MCF 10A (cell line): ENCODE measurements at regions not wholly inside any gene's neighbourhood (a gene's known extent, or its start where the extent isn't known, plus 50 kb on each side); places are given as distances from the start of the nearest gene placed in this dataset.
"Not testable (repeated sequence)": the region's sequence is repeated elsewhere in the genome, so short reads cannot be mapped to it uniquely, and the experiment has no call there.

ENCODE experiments used
- BruUV-seq: library from RNA; stranded (reverse); fragments of 400-500 nt; replicated peaks from 2 replicates; lab custom pipeline; 2021; lab: Mats Ljungman, UMichigan
- CTCF ChIA-PET: fragments of 300-600 bp; sonication (Branson Sonifier 250); formaldehyde crosslinking; extraction: SDS; loops from one replicate; lab custom pipeline; 2021; ENCODE audit warnings: antibody characterized with exemption, inconsistent platforms; lab: Yijun Ruan, JAX
- POLR2A ChIA-PET: fragments of 300-600, 350-650 bp; sonication (Branson Sonifier 250); formaldehyde crosslinking; extraction: SDS; loops from one replicate; lab custom pipeline; 2020; ENCODE audit warnings: antibody characterized with exemption, inconsistent platforms; lab: Yijun Ruan, JAX
- DNase-seq: peaks from one replicate; pipeline ENCODE4 v3.0.0-alpha.2; 2018; ENCODE audit not compliant: unreplicated experiment
- H3K27ac Mint-ChIP-seq: one replicate; pipeline ENCODE4 v1.8.0; 2022; ENCODE audit warnings: mild to moderate bottlenecking, low read depth, mixed read lengths; ENCODE audit not compliant: unreplicated experiment
- H3K27me3 Mint-ChIP-seq: one replicate; pipeline ENCODE4 v1.8.0; 2022; ENCODE audit warnings: mixed read lengths; ENCODE audit not compliant: insufficient read depth, unreplicated experiment
- H3K36me3 Mint-ChIP-seq: one replicate; pipeline ENCODE4 v1.8.0; 2022; ENCODE audit warnings: mild to moderate bottlenecking, moderate library complexity, mixed read lengths; ENCODE audit not compliant: insufficient read depth, unreplicated experiment
- H3K4me1 Mint-ChIP-seq: one replicate; pipeline ENCODE4 v1.8.0; 2022; ENCODE audit warnings: mixed read lengths; ENCODE audit not compliant: insufficient read depth, unreplicated experiment
- H3K4me3 Mint-ChIP-seq: one replicate; pipeline ENCODE4 v1.8.0; 2022; ENCODE audit warnings: mild to moderate bottlenecking, moderate library complexity, mixed read lengths; ENCODE audit not compliant: unreplicated experiment
- H3K9me3 Mint-ChIP-seq: one replicate; pipeline ENCODE4 v1.8.0; 2022; ENCODE audit warnings: mixed read lengths; ENCODE audit not compliant: unreplicated experiment
- intact Hi-C: fragments of 100-400 bp; cut with micrococcal nuclease; formaldehyde crosslinking; loops from 2 replicates; pipeline ENCODE4 v1.14.1; 2022
- TF ChIP-seq, protein P1 (sequence below): fragments of 200-600 bp; IDR thresholded peaks from one replicate; pipeline ENCODE4 v1.8.0; 2022; ENCODE audit warnings: antibody characterized with exemption, mild to moderate bottlenecking; ENCODE audit not compliant: unreplicated experiment

DNA sequence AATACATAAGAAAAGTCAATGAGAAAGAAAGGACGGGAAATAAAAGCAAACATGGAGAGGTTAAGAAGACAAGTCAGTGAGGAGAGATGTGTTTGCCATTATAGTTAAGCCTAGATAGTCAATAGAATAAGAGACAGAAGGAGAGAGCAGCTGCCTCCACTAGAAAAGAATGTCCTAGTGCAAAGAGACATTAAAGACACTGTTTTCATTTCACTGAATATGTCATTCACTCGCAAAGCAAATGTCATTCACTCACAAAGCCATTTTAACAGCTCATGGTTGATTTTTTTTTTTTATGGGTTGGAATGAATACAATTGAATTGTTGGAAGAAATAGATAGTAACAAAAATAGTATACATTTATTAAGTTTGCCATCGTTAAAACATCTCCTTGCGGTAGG lies 1007.6 kb downstream of the DNAJB9 start:
- no peak for DNase-seq
- POLR2A ChIA-PET, result no interaction called here
- CTCF ChIA-PET, result interaction anchor here (0.6 to 0.8 kb wide), 3 partner anchors 32 to 1049 kb away, joined by 3 read pairs; no protein-coding TSS in a partner anchor
- Mint-ChIP-seq H3K9me3 (no peaks in the 10 kb centered on the region), H3K4me3 (no peak overlapping the region), H3K4me1 (no peaks in the 10 kb centered on the region), H3K27me3 (peaks cover 35% of the 10 kb centered on the region), H3K27ac (no peak overlapping the region), H3K36me3 (no peaks in the 10 kb centered on the region)
- no TSS peak for BruUV-seq
- intact Hi-C loops, result no loop called here
- TF ChIP-seq, protein P1, sequence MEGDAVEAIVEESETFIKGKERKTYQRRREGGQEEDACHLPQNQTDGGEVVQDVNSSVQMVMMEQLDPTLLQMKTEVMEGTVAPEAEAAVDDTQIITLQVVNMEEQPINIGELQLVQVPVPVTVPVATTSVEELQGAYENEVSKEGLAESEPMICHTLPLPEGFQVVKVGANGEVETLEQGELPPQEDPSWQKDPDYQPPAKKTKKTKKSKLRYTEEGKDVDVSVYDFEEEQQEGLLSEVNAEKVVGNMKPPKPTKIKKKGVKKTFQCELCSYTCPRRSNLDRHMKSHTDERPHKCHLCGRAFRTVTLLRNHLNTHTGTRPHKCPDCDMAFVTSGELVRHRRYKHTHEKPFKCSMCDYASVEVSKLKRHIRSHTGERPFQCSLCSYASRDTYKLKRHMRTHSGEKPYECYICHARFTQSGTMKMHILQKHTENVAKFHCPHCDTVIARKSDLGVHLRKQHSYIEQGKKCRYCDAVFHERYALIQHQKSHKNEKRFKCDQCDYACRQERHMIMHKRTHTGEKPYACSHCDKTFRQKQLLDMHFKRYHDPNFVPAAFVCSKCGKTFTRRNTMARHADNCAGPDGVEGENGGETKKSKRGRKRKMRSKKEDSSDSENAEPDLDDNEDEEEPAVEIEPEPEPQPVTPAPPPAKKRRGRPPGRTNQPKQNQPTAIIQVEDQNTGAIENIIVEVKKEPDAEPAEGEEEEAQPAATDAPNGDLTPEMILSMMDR, result no peak

DNA sequence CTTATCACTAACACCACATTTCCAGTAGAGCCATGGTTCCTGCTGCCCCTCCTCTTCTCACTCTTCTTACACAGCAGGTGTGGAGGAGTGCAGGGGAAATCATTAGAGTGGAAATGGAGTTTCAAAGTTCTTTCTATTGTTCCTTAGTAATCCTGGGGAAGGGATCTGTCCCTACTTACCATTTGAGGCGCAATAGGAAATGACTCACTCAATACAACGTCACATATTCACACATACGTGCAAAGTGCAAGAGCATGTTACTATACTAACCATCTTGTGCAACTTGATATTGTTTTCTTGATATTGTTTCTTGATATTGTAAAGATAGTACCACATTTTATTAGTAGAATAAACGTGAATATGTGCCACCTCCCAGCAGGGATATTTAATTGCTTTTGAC lies 1010.2 kb downstream of the DNAJB9 start:
- H3K36me3 Mint-ChIP-seq, result no peaks in the 10 kb centered on the region
- POLR2A ChIA-PET, result no interaction called here

DNA sequence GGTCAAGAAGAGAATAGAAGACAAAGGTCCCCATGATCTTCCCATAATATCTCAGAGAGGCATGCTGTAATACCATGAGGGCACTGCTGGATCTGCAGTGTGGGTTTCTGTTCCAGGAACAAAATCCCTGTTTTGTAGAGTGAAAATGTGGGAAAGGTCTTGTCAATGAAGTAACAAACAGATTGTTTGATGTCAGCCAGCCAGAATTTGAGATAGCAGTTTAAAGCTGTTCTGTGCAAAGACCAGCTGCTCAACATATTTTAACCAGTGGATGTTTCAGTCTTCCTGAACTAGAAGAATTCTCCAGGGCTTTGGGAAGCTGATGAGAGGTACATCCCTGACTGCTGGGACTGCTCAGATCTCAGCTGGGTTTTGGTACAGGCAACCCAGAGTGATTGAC lies 1012.5 kb downstream of the DNAJB9 start:
- BruUV-seq, result no TSS peak
- intact Hi-C loops, result no loop called here
- CTCF ChIA-PET, result no interaction called here

More for the DNA sequence above, 1010.2 kb downstream of the DNAJB9 start:
- peak; percentile 40 for DNase-seq
- Mint-ChIP-seq H3K4me1 (no peaks in the 10 kb centered on the region), H3K4me3 (no peak overlapping the region), H3K27ac (no peak overlapping the region), H3K9me3 (peaks cover 6% of the 10 kb centered on the region), H3K27me3 (peaks cover 19% of the 10 kb centered on the region)
- intact Hi-C loops, result no loop called here
- TF ChIP-seq, protein P1, result no peak
- CTCF ChIA-PET, result no interaction called here
- no TSS peak for BruUV-seq

DNA sequence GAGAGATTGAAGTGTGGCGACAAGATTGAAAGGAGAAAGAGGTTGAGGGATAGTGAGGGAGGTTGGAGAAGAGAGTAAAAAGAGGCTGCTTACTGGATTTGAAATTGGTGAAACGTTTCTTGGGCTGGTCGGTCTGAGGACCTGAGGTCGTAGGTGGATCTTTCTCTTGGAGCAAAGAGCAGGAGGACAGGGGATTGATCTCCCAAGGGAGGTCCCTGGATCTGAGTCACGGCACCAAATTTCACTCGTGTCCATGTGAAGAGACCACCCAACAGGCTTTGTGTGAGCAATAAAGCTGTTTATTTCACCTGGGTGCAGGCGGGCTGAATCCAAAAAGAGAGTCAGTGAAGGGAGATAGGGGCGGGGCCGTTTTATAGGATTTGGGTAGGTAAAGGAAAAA lies 1027.3 kb downstream of the DNAJB9 start:
- intact Hi-C loops, H3K27ac Mint-ChIP-seq, BruUV-seq, DNase-seq, CTCF ChIA-PET, H3K27me3 Mint-ChIP-seq, H3K4me3 Mint-ChIP-seq, POLR2A ChIA-PET, H3K9me3 Mint-ChIP-seq, H3K36me3 Mint-ChIP-seq, H3K4me1 Mint-ChIP-seq: not testable (repeated sequence)

More for the DNA sequence above, 1012.5 kb downstream of the DNAJB9 start:
- DNase-seq, result no peak
- Mint-ChIP-seq H3K4me1 (no peaks in the 10 kb centered on the region), H3K27me3 (no peaks in the 10 kb centered on the region), H3K36me3 (no peaks in the 10 kb centered on the region), H3K9me3 (peaks cover 10% of the 10 kb centered on the region), H3K27ac (no peak overlapping the region), H3K4me3 (no peak overlapping the region)
- POLR2A ChIA-PET, result no interaction called here
- TF ChIP-seq, protein P1, result no peak

DNA sequence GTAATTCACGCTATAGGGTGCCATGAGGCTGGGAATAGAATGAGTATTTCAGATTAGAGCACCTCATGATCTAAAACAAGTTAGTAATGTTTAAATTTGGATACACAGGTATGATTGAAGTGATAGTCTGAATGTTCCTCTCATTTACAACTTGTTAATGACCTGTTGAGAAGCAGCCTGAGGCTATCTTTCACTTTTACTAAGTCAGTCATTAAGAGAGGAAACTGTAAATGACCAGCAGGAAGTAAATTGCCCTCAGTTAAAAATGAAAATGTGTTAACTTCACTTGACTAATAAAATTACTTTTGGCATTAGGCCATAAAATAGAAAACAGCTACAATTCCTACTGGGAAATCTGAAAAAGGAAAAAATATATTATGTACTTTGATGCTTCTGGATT lies 1042.0 kb downstream of the DNAJB9 start:
- DNase-seq, result no peak
- Mint-ChIP-seq H3K4me3 (no peak overlapping the region), H3K36me3 (no peaks in the 10 kb centered on the region), H3K4me1 (no peaks in the 10 kb centered on the region), H3K27me3 (peaks cover 23% of the 10 kb centered on the region), H3K9me3 (peaks cover 6% of the 10 kb centered on the region), H3K27ac (no peak overlapping the region)
- POLR2A ChIA-PET, result no interaction called here
- CTCF ChIA-PET, result interaction anchor here (0.6 kb wide), 1 partner anchor 926 kb away, joined by 4 read pairs; no protein-coding TSS in a partner anchor
- intact Hi-C loops, result no loop called here
- TF ChIP-seq, protein P1, result no peak
- no TSS peak for BruUV-seq
